ENCODE measurements at regions not wholly inside any gene's neighbourhood (a gene's known extent, or its start where the extent isn't known, plus 50 kb on each side); places are given as distances from the start of the nearest gene placed in this dataset.
A peak's percentile ranks its signal among the peaks of the same experiment; 100 is the strongest.

DNA sequence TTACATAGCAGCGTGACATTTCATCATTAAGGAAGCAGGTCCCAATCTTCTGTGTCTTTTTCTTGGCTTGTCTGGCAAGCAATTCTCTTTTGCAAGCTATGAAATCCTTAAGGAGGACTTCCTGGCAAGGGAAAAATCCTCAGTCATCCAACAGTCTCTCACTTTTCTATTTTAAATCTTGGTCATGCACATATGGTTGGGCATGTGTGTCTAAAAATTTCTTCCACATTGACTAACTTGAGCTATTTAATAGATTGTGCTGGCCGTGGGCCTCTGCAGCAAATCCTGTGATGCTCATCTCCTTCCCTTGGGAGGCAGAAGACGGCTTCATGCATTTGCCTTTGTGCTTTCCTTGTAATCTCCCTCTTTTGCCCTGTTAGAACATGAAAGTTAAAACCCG, 634.3 kb upstream of the FANCL start:
- DNase-seq (ENCODE audit: low read depth in 4 of 4, low spot score in 3 of 4) = no peak

DNA sequence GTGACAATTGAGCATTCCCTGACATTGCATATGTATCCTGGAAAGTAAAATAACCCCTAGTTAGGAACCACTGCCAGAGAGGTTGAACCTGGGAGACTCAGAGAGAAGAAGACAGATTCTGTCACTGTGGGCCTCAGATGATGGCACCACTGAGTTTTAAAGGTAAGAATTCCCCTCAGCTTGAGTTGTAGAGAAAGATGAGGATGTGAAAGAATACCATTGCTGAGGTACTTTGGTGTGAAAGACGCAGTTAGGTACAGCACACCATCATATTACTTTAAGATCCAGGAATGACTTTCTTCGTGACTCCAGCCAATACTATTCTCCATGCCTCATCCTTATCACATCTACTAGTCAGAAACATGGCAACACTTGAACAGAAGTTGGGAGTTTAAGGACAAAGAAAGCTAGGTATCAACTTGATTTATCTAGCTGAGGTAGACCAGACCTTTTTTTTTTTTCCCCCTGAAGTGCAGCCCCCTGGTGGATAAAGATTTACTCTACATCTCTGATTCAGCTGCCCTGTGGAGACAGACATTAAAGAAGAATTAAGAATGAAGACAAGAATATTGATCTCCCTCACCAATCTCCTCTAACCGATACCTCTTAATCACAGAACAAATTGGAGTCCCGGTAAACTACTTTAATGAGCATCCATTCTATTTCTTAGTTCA, 630.5 kb upstream of the FANCL start:
- no peak for DNase-seq (ENCODE audit: low read depth in 4 of 4, low spot score in 3 of 4)

DNA sequence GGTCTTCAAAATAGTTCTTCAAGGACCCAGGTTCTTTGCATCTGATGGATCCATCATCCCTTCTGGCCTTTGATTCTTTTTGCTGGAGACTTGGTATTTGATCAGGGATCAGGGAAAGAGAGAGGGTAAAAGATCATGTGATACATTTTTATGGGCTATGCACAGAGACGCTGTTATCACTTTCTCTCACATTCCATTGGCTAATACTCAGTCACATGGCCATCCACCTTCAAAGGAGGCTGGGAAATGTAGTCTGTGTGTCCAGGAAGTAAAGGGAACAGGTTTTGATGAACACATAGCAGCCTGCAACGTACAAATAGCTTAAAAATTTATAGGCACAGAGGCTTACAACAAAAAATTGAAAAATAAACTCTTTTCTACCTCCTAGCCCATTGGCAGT, 629.6 kb upstream of the FANCL start:
- DNase-seq (ENCODE audit: low read depth in 4 of 4, low spot score in 3 of 4) = no peak

DNA sequence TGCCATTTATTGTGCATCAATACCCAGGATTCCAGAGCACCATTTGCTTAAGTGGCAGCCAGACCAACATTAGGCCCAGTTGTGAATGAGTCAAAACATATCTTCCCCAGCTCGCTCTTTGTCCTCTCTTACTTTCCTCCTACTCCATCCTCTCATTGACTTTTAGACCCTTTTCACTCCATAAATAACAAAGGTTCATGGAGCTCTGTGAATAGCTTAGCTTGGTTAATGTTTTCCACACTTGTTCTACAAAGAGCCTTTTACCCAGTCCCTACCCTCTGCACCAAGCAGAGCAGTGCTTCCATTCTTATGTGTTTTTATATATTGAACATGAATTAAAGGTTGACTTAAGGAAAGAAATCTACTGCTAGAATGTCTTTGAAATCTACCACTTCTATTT, 625.8 kb upstream of the FANCL start:
- no peak for DNase-seq (ENCODE audit: low read depth in 4 of 4, low spot score in 3 of 4)

DNA sequence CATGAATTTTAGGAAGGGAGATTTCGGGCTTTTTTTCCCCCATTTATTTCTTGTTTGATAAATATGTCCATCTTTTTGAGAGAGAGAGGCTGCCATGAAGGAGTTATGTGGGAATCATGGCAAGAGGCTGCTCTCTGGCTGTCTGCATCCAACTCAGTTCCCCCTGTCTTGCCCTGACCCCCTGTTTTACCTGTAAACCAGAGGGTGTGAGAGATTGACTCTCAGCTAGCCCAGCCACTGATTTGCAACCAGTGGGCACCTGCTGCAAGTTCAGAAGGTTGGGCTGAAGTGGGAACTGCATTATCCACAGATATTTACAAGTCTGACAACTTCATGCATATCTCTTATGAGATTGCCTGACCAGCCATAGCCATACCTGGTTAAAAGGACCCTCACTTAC, 625.4 kb upstream of the FANCL start:
- DNase-seq (ENCODE audit: low read depth in 4 of 4, low spot score in 3 of 4) = no peak

DNA sequence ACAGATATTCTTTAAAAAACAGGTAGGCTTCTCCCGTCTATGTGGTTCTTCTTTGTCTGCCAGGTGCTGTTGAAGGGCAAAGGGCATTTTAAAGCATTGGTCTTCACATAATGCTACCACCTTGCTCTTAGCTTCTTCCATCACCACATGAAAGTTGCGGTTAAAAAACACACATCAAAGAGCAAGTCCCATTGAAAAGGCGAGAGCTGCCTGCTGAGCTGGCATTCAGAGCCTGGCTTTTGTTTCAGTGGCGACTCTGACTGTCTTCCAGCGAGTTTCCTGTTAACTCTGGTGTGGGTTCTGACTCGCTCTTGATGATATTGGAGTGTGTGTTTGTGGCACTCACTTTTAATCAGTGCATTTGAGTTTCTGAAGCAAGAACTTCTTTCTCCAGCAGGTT, 624.9 kb upstream of the FANCL start:
- DNase-seq (ENCODE audit: low read depth in 4 of 4, low spot score in 3 of 4) = no peak

DNA sequence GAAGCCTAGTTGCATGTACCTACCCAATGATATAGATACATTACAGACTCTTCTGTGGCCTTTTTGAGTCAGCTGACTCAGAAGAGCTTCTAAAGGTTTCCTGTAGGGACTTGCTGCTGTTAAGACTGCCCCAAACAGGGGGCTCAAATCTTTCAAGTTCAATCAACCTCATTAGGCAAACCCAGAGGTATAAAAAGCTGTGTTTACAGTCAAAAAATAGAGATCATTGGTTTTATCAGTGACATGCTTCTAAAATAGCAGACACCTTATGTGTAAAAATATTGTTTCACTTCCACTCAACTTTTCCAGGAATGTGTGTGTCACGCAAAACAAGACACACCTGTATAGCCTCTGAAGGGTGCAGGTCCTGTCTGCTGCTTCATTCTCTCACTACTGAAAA, 624.3 kb upstream of the FANCL start:
- no peak for DNase-seq (ENCODE audit: low read depth in 4 of 4, low spot score in 3 of 4)

DNA sequence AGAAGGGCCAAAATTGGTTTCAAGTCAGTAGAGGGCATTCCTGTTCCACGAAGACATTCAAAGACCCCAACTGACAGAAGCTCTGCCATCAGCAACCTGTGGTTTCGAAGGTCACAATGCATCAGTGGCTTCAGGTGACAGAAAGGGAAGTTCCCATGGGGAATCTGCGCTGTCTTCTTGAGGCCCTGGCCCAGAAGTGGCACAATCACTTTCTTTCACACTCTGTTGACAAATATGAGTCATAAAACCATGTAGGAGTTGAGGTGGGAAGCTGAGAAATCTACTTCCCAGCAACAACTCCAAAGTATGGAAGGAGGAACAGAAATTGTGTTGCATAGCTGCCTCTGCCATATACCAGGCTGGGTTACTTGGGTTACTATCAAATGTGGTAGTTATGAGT, 621.1 kb upstream of the FANCL start:
- DNase-seq (ENCODE audit: low read depth in 4 of 4, low spot score in 3 of 4) = no peak

DNA sequence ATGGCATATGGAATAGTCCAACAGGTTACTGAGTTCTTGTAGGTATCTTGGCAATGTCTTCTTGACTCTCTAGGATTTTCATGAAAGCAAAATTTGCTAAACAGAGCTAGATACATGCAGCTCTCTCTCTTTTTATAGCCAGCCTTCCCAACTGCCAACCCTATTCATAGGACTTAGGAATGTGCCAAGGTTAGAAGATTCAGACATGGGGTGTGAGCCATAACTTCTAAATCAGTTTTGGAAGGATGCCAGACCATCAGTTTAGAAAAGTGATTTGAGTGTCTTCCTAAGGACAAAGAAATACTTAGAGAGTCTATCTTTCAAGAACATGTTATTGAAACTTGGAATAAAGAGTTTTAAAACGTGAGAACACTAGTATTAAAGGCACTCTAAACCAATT, 619.5 kb upstream of the FANCL start:
- no peak for DNase-seq (ENCODE audit: low read depth in 4 of 4, low spot score in 3 of 4)

DNA sequence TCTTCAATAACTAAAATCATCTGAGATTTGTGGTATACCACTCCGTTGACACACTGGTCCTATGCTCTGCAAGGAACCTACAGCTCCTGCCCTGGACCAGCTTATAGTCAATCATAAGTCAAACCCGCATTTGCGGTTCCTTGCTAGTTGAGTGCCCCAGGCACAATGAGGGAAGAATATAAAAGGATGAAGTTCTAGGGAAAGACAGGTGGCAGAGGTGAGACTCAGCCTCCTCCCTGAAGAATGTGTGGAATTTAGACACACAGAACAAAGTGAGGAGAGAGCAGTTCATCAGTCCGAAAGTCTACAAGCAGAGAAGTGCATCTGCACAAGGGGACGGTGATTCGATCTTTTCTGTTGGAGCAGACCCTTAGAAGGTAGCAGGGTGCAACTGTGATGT, 615.0 kb upstream of the FANCL start:
- DNase-seq (ENCODE audit: low read depth in 4 of 4, low spot score in 3 of 4) = no peak

DNA sequence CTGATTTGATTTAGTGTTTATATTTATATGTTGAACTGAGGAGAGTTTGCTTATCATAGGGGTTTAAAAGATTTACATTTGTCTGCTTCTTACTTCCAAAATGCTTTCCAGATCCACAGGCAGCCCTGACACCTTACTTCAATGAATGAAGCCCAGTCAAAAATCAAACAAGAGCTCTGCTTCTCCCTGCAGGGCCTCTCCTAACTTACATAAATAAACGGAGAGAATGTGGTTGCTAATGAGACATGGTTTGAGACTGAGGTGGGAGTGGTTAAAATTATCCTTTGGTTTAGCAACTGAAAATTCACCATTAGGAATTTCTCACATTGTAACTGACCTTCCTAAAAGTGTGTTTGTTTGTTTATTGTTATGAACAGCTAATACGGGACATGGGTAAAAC, 612.3 kb upstream of the FANCL start:
- no peak for DNase-seq (ENCODE audit: low read depth in 4 of 4, low spot score in 3 of 4)

DNA sequence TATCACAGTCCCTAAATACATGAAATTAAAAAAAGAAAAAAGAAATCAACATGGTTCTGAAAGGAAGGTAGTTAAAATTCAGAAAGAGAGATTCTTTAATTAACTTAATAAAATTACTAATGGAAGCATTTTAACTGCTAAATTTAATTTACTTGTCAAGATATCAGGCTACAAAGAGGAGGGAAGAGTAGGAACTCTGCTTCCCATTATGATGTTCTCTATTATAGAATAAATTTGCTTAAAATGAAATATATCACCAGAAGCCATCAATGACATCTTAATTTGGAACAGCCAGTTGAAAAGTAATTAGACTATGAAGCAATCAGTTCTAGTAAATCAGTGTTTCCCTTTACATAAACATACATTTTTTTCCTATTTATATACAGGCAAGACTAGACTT, 611.8 kb upstream of the FANCL start:
- no peak for DNase-seq (ENCODE audit: low read depth in 4 of 4, low spot score in 3 of 4)

DNA sequence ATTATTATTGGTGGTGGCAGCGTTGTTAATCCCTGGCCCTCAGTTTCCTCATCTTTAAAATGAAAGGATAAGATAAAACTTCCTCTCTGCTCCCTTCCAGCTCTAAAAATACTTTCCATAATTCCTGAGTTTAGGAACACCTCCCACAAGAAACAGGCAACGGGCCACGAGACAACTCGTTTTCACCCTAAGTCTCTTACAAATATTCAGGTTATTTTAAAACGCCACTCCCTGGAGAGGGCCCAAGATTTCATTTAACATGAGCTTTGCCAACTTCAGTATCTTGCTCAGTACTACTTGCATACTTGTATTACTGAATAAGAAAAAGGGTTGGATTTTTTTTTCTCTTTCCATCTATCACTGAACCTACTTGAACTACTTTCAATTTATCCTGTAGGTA, 611.1 kb upstream of the FANCL start:
- no peak for DNase-seq (ENCODE audit: low read depth in 4 of 4, low spot score in 3 of 4)

DNA sequence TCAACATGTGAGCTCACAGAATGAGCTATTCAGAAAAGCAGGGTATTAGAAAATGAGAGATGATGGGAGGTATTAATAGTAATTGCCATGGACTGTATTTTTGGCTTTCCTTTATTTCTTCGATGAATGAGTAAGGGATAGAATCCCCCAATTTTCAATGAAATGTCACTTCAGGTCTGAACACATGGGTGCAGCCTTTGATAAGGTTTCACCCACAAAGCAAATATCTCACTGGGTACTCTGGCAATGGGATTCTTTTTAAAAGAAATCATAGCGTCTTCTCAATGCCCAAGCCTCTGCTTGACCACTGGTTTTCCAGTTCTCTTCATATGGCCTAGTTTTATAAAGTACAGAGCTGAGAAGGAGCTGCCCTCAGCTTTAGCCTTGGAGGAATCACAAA, 610.5 kb upstream of the FANCL start:
- no peak for DNase-seq (ENCODE audit: low read depth in 4 of 4, low spot score in 3 of 4)

DNA sequence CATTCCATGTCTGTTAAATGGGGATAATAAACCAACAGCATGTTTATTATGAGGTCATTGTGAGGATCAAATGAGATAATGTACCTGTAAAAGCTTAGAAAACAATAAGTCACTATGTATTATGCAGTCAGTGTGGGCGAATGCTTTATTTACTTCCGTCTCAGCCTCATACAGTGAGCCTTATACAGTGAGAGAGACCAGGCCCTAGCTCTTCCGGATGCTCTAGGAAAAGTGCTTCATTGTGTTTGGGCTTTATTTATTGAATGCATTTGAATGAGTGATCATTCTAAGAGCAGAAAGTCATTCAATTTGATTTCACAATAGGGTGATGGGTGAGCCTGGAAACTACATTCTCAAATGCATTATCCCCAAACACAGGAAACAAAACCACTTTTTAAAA, 603.9 kb upstream of the FANCL start:
- no peak for DNase-seq (ENCODE audit: low read depth in 4 of 4, low spot score in 3 of 4)

DNA sequence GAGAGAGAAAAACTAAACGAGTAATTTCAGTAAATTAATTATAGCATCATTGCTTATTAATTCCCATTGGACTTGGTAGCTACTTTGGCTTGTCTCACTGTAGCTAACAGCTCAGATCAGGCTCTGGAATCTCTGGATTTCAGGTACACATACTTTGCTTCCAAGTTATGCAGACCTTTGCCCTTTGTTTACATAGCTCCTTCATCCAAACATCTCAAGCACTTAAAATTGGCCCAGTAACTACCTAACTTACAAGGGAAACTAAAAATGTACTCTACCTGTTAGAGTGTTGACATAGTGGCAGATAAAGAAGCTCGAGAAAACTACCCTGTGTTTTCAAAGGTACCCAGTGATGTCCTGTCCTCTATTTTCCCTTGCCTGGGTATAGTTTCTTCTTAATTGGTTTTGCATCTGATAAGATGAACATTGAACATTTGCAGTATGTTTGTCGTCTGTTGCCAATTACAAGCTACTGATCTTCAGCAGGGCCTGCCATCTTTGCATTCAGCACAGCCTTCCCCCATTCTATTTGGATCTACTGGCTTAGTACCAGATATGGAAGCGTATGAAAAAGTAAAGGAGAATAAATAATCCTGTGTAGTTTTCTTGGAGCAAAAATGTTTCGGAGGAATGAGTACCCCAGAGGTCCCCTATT, 601.5 kb upstream of the FANCL start:
- DNase-seq (ENCODE audit: low read depth in 4 of 4, low spot score in 3 of 4) = no peak

DNA sequence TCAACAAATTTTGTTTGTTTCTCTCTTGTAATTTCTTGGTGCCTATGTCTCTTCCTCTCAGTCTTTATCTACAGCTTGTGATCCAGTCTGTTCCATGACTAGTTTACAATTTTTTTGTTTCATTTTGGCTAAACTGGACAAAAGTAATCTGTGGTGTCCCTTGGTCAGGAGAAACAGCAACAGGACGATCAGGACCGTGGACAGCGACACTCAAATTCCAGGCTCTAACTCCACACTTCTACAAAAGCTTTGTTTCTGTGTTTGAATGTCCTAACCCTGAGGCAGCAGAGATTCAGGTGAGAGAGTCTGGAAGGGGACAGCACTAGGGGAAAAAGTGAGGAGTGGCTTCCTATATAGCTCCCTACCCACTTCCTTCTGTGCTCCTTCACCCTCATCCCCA, 593.3 kb upstream of the FANCL start:
- peak; percentile 27 to 48 (median 37) for DNase-seq (ENCODE audit: low read depth in 4 of 4, low spot score in 3 of 4)

DNA sequence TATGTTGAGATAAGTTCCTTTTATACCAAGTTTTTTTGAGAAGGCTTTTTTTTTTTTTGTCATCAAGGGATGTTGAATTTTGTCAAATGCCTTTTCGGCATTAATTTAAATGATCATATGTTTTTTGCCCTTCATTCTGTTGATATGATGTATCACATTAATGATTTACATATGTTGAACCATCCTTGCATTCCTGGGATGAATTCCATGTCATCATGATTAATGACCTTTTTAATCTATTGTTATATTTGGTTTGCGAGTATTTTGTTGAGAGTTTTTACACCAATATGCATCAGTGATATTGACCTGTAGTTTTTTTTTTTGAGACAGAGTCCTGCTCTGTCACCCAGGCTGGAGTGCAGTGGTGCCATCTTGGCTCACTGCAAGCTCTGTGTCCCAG, 585.7 kb upstream of the FANCL start:
- no peak for DNase-seq (ENCODE audit: low read depth in 4 of 4, low spot score in 3 of 4)

DNA sequence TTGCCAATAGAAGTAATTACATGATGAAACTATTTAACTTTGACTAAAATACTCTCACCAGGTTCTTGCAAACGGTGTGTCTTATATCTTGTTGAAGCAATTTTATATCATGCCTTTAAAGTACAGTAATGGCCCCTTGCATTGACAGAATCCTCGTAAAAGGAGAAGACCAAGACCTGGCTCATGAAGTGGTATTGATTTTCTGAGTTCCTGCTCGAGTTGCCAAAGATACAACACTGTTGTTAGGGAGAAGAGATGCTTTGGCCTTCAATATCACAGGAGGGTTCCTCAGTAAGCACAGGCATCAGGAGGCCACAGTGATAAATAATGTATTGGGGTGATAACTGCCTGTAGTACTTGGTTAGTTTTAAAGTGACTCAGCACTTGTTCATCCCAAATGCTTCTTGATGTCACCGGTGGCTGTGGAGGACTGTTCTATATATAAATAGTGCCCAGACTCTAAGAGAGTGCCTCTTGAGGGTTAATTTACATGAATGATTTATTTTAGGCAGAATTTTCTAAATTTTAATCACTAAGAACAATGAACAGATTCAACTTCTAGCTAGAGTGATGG, 571.7 kb upstream of the FANCL start:
- no peak for DNase-seq (ENCODE audit: low read depth in 4 of 4, low spot score in 3 of 4)

DNA sequence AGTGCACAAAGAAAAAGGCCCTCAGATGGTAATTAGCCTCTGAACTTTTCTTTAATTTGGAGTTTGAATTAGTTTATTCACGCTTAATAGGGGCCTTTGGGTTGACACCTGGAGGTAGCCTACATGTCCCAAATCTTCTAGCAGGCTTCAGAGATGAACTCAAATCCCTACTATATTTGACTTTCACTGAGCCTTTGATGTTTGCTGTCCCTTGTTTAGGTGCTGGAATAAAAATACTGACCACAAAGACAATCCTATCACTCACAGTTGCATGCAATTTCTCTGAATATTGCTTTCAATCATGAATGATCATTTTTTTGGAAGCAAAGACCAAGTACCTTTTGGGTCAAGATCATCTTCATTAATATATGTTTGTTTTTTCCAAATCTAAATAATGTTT, 564.0 kb upstream of the FANCL start:
- no peak for DNase-seq (ENCODE audit: low read depth in 4 of 4, low spot score in 3 of 4)

DNA sequence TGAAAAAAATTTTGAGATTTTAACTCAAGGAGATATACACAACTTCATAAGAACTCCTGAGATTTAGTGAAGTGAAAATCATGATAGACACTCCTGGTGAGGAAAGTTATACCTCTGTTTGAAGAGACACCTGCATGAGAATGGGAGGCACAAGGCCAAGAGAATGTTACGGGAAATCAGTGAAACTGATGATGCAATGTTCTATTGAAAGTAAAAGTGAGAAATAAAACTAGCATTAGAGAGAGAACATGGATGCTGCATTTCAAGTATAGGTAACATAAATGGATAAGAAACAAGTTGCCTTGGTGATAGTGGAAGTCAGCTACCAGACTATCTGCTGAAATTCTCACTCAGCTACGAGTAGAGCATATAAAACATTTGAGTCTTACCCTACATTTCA, 562.1 kb upstream of the FANCL start:
- no peak for DNase-seq (ENCODE audit: low read depth in 4 of 4, low spot score in 3 of 4)

DNA sequence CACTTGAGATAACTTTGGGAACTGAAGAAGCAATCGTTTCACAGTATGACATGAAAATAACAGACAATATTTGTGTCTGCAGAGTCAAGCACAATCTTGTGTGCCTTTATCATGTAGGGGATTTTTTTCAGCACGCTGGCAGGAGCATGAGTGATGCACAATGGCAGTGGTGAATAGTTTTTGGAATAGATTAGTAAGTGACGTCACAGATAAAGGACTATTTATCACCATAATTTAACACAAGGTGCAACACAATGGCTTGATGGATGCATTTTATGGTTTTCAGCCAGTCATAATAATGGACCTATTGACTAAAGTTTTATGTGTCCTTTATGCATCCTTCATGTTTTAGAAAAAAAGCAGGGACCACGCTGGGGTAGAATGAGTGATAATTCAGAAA, 559.8 kb upstream of the FANCL start:
- DNase-seq (ENCODE audit: low read depth in 4 of 4, low spot score in 3 of 4) = no peak

Measured in right renal pelvis (tissue), 4 donors.